Peyer's patch (tissue), 4 donors: ENCODE measurements at regions not wholly inside any gene's neighbourhood (a gene's known extent, or its start where the extent isn't known, plus 50 kb on each side); places are given as distances from the start of the nearest gene placed in this dataset.

Experiments
- DNase-seq, 3 donors: peaks; one replicate each; pipeline ENCODE4 v3.0.0-alpha.2; 2017 to 2019
- H3K27ac ChIP-seq, 4 donors: fragments of 200-600 bp; sonication (generic); one replicate each; pipeline ENCODE4 v1.5.1; 2016 to 2019
- H3K27me3 ChIP-seq, 2 donors: fragments of 200-600 bp; sonication (generic); one replicate each; pipeline ENCODE4 v1.5.1; 2019
- H3K36me3 ChIP-seq, 3 donors: fragments of 200-600 bp; sonication (generic); one replicate each; pipeline ENCODE4 v1.5.1; 2016 to 2019
- H3K4me1 ChIP-seq, 4 donors: fragments of 200-600 bp; sonication (generic); one replicate each; pipeline ENCODE4 v1.5.1; 2016 to 2019
- H3K4me3 ChIP-seq, 4 donors: fragments of 200-600 bp; sonication (generic); 1 replicate in 3 of 4; 2 replicates in 1 of 4; pipeline ENCODE4 v1.5.1; 2016 to 2019; ENCODE audit warnings: mild to moderate bottlenecking in 1 of 4
- H3K9me3 ChIP-seq, 4 donors: fragments of 200-600 bp; sonication (generic); one replicate each; pipeline ENCODE4 v1.5.1; 2016 to 2019; ENCODE audit warnings: mild to moderate bottlenecking in 1 of 4
- CTCF ChIP-seq, 6 experiments: fragments of 450-650 bp in 4 of 6; fragments of 200-600 bp in 2 of 6; sonication (generic) in 1 of 6; IDR thresholded peaks; one replicate each; pipeline ENCODE4 v1.5.1; 2017 to 2019; ENCODE audit warnings: antibody characterized with exemption in 6 of 6, mild to moderate bottlenecking in 3 of 6, moderate library complexity in 1 of 6
- POLR2A ChIP-seq, 2 donors: fragments of 450-650 bp; IDR thresholded peaks; one replicate each; pipeline ENCODE4 v1.5.1; 2017; ENCODE audit warnings: antibody characterized with exemption in 2 of 2, mild to moderate bottlenecking in 2 of 2, moderate library complexity in 2 of 2

GRCh38 chr2:198994678-198995077 lies 463.1 kb downstream of the SATB2 start:
- no peaks in the 10 kb centered on the region for H3K27me3 ChIP-seq
- no peaks in the 10 kb centered on the region for H3K4me1 ChIP-seq
- TF ChIP-seq CTCF (IDR thresholded peaks at IDR 0.05) (no peak), POLR2A (IDR thresholded peaks at IDR 0.05) (no peak)
- DNase-seq, result no peak
- H3K36me3 ChIP-seq, result no peaks in the 10 kb centered on the region
- H3K27ac ChIP-seq, result no peak overlapping the region
- peaks cover 0 to 6% (median 0%) of the 10 kb centered on the region in 4 donors for H3K9me3 ChIP-seq
- H3K4me3 ChIP-seq, result no peak overlapping the region

- no peaks in the 10 kb centered on the region for H3K36me3 ChIP-seq
- TF ChIP-seq CTCF (IDR thresholded peaks at IDR 0.05) (no peak), POLR2A (IDR thresholded peaks at IDR 0.05) (no peak)
- no peak overlapping the region for H3K4me3 ChIP-seq
- H3K27me3 ChIP-seq, result no peaks in the 10 kb centered on the region
- no peaks in the 10 kb centered on the region for H3K4me1 ChIP-seq
- no peak for DNase-seq
- H3K27ac ChIP-seq, result no peak overlapping the region
- peaks cover 0 to 6% (median 0%) of the 10 kb centered on the region in 4 donors for H3K9me3 ChIP-seq
Measured at GRCh38 chr2:198991431-198991830, 466.3 kb downstream of the SATB2 start.

GRCh38 chr2:198975779-198976178 lies 482.0 kb downstream of the SATB2 start:
- TF ChIP-seq CTCF (IDR thresholded peaks at IDR 0.05) (no peak), POLR2A (IDR thresholded peaks at IDR 0.05) (no peak)
- no peaks in the 10 kb centered on the region for H3K27me3 ChIP-seq
- H3K36me3 ChIP-seq, result no peaks in the 10 kb centered on the region
- no peaks in the 10 kb centered on the region for H3K4me1 ChIP-seq
- DNase-seq, result no peak
- H3K9me3 ChIP-seq, result peaks cover 0 to 18% (median 0%) of the 10 kb centered on the region in 4 donors
- no peak overlapping the region for H3K4me3 ChIP-seq
- H3K27ac ChIP-seq, result no peak overlapping the region

GRCh38 chr2:198973785-198974184 lies 484.0 kb downstream of the SATB2 start:
- Histone ChIP-seq H3K27me3 (no peaks in the 10 kb centered on the region), H3K36me3 (no peaks in the 10 kb centered on the region), H3K4me1 (no peaks in the 10 kb centered on the region), H3K4me3 (no peak overlapping the region), H3K27ac (no peak overlapping the region), H3K9me3 (peaks cover 0 to 18% (median 0%) of the 10 kb centered on the region in 4 donors)
- no peak for DNase-seq
- no peak for TF ChIP-seq POLR2A (IDR thresholded peaks at IDR 0.05)
- TF ChIP-seq CTCF (IDR thresholded peaks at IDR 0.05), result no peak

GRCh38 chr2:198973181-198973580 lies 484.6 kb downstream of the SATB2 start:
- H3K36me3 ChIP-seq, result no peaks in the 10 kb centered on the region
- H3K4me3 ChIP-seq, result no peak overlapping the region
- no peaks in the 10 kb centered on the region for H3K27me3 ChIP-seq
- no peak for DNase-seq
- TF ChIP-seq CTCF (IDR thresholded peaks at IDR 0.05) (no peak), POLR2A (IDR thresholded peaks at IDR 0.05) (no peak)
- H3K9me3 ChIP-seq, result peaks cover 0 to 18% (median 0%) of the 10 kb centered on the region in 4 donors
- peaks cover 0 to under 1% (median 0%) of the 10 kb centered on the region in 4 donors for H3K4me1 ChIP-seq
- no peak overlapping the region for H3K27ac ChIP-seq

- Histone ChIP-seq H3K36me3 (no peaks in the 10 kb centered on the region), H3K27me3 (no peaks in the 10 kb centered on the region), H3K4me3 (no peak overlapping the region), H3K9me3 (no peaks in the 10 kb centered on the region), H3K27ac (no peak overlapping the region), H3K4me1 (peaks cover 0 to 8% (median 0%) of the 10 kb centered on the region in 4 donors)
- peak in 1 of 3 donors; percentile 70 for DNase-seq
- peak in 3 of 6 experiments; percentile 51 to 55 (median 55) for TF ChIP-seq CTCF (IDR thresholded peaks at IDR 0.05)
- no peak for TF ChIP-seq POLR2A (IDR thresholded peaks at IDR 0.05)
Measured at GRCh38 chr2:198968545-198968944, 489.2 kb downstream of the SATB2 start.
